ENCODE measurements at regions not wholly inside any gene's neighbourhood (a gene's known extent, or its start where the extent isn't known, plus 50 kb on each side); places are given as distances from the start of the nearest gene placed in this dataset.

GRCh38 chr5:33361781-33362180 is 79.0 kb upstream of the TARS1 start:
- H3K4me3 ChIP-seq, result no peak overlapping the region
- no peaks in the 10 kb centered on the region for H3K4me1 ChIP-seq
- H3K27me3 ChIP-seq, result no peaks in the 10 kb centered on the region; the same call in 1 of the 2 replicates
- no peaks in the 10 kb centered on the region for H3K36me3 ChIP-seq
- no peaks in the 10 kb centered on the region for H3K9me3 ChIP-seq (replicated peaks)
- no peak overlapping the region for H3K27ac ChIP-seq
- DNase-seq, result no peak

GRCh38 chr5:33362915-33363314 is 77.8 kb upstream of the TARS1 start:
- Histone ChIP-seq H3K27me3 (no peaks in the 10 kb centered on the region; the same call in 1 of the 2 replicates), H3K36me3 (no peaks in the 10 kb centered on the region), H3K9me3 (replicated peaks) (no peaks in the 10 kb centered on the region), H3K27ac (no peak overlapping the region), H3K4me1 (no peaks in the 10 kb centered on the region), H3K4me3 (no peak overlapping the region)
- DNase-seq, result no peak

GRCh38 chr5:33363537-33363936 is 77.2 kb upstream of the TARS1 start:
- no peaks in the 10 kb centered on the region for H3K9me3 ChIP-seq (replicated peaks)
- H3K27ac ChIP-seq, result no peak overlapping the region
- no peak for DNase-seq
- no peaks in the 10 kb centered on the region for H3K36me3 ChIP-seq
- no peak overlapping the region for H3K4me3 ChIP-seq
- H3K4me1 ChIP-seq, result no peaks in the 10 kb centered on the region
- no peaks in the 10 kb centered on the region; the same call in 1 of the 2 replicates for H3K27me3 ChIP-seq

GRCh38 chr5:33364406-33364805 is 76.4 kb upstream of the TARS1 start:
- Histone ChIP-seq H3K4me3 (no peak overlapping the region), H3K27ac (no peak overlapping the region), H3K9me3 (replicated peaks) (no peaks in the 10 kb centered on the region), H3K27me3 (no peaks in the 10 kb centered on the region; the same call in 1 of the 2 replicates), H3K36me3 (no peaks in the 10 kb centered on the region), H3K4me1 (no peaks in the 10 kb centered on the region)
- DNase-seq, result no peak

- Histone ChIP-seq H3K9me3 (replicated peaks) (no peaks in the 10 kb centered on the region), H3K36me3 (no peaks in the 10 kb centered on the region), H3K27me3 (no peaks in the 10 kb centered on the region; the same call in 1 of the 2 replicates), H3K4me3 (no peak overlapping the region), H3K4me1 (no peaks in the 10 kb centered on the region), H3K27ac (no peak overlapping the region)
- no peak for DNase-seq
Observed at GRCh38 chr5:33367416-33367815, 73.3 kb upstream of the TARS1 start.

GRCh38 chr5:33369485-33370465 is 71.0 kb upstream of the TARS1 start:
- Histone ChIP-seq H3K27ac (no peak overlapping the region), H3K27me3 (peaks cover 6% of the 10 kb centered on the region; the same call in 1 of the 2 replicates), H3K9me3 (replicated peaks) (0 out of 2 replicates have a peak, but pooled peaks cover 2% of the 10 kb centered on the region), H3K36me3 (no peaks in the 10 kb centered on the region), H3K4me3 (no peak overlapping the region), H3K4me1 (no peaks in the 10 kb centered on the region)
- no peak for DNase-seq

GRCh38 chr5:33370466-33370859 is 70.3 kb upstream of the TARS1 start:
- H3K4me3 ChIP-seq, result no peak overlapping the region
- no peak for DNase-seq
- 0 out of 2 replicates have a peak, but pooled peaks cover 2% of the 10 kb centered on the region for H3K9me3 ChIP-seq (replicated peaks)
- peaks cover 6% of the 10 kb centered on the region; the same call in 1 of the 2 replicates for H3K27me3 ChIP-seq
- H3K4me1 ChIP-seq, result no peaks in the 10 kb centered on the region
- H3K27ac ChIP-seq, result no peak overlapping the region
- no peaks in the 10 kb centered on the region for H3K36me3 ChIP-seq

- no peak for DNase-seq
- Histone ChIP-seq H3K4me3 (no peak overlapping the region), H3K27ac (no peak overlapping the region)
Observed at GRCh38 chr5:33371660-33372059, 69.1 kb upstream of the TARS1 start.

GRCh38 chr5:33372721-33373472 is 67.9 kb upstream of the TARS1 start:
- no peak for DNase-seq
- Histone ChIP-seq H3K36me3 (no peaks in the 10 kb centered on the region), H3K4me3 (no peak overlapping the region), H3K9me3 (replicated peaks) (0 out of 2 replicates have a peak, but pooled peaks cover 2% of the 10 kb centered on the region), H3K27me3 (peaks cover 6% of the 10 kb centered on the region; the same call in 1 of the 2 replicates), H3K27ac (no peak overlapping the region), H3K4me1 (no peaks in the 10 kb centered on the region)

More at GRCh38 chr5:33371660-33372059, 69.1 kb upstream of the TARS1 start:
- Histone ChIP-seq H3K4me1 (no peaks in the 10 kb centered on the region), H3K36me3 (no peaks in the 10 kb centered on the region), H3K9me3 (replicated peaks) (0 out of 2 replicates have a peak, but pooled peaks cover 2% of the 10 kb centered on the region), H3K27me3 (peaks cover 6% of the 10 kb centered on the region; the same call in 1 of the 2 replicates)

GRCh38 chr5:33375900-33376299 is 64.9 kb upstream of the TARS1 start:
- DNase-seq, result no peak
- Histone ChIP-seq H3K4me1 (no peaks in the 10 kb centered on the region), H3K9me3 (replicated peaks) (0 out of 2 replicates have a peak, but pooled peaks cover 2% of the 10 kb centered on the region), H3K36me3 (no peaks in the 10 kb centered on the region), H3K27me3 (peaks cover 6% of the 10 kb centered on the region; the same call in 1 of the 2 replicates), H3K4me3 (no peak overlapping the region), H3K27ac (no peak overlapping the region)

- Histone ChIP-seq H3K36me3 (no peaks in the 10 kb centered on the region), H3K27me3 (no peaks in the 10 kb centered on the region), H3K9me3 (replicated peaks) (no peaks in the 10 kb centered on the region), H3K4me3 (no peak overlapping the region), H3K4me1 (no peaks in the 10 kb centered on the region), H3K27ac (no peak overlapping the region)
- peak; percentile 28 to 61 for DNase-seq
Observed at GRCh38 chr5:33379757-33380156, 61.0 kb upstream of the TARS1 start.

GRCh38 chr5:33381243-33381642 is 59.5 kb upstream of the TARS1 start:
- Histone ChIP-seq H3K9me3 (replicated peaks) (no peaks in the 10 kb centered on the region), H3K27me3 (no peaks in the 10 kb centered on the region), H3K27ac (no peak overlapping the region), H3K36me3 (no peaks in the 10 kb centered on the region), H3K4me3 (no peak overlapping the region), H3K4me1 (no peaks in the 10 kb centered on the region)
- no peak for DNase-seq

Data from SJCRH30 (cell line).